ENCODE measurements at regions not wholly inside any gene's neighbourhood (a gene's known extent, or its start where the extent isn't known, plus 50 kb on each side); places are given as distances from the start of the nearest gene placed in this dataset.

GRCh38 chr14:22334275-22334577 lies 254.8 kb downstream of the DAD1 start:
- TF ChIP-seq, protein P1, sequence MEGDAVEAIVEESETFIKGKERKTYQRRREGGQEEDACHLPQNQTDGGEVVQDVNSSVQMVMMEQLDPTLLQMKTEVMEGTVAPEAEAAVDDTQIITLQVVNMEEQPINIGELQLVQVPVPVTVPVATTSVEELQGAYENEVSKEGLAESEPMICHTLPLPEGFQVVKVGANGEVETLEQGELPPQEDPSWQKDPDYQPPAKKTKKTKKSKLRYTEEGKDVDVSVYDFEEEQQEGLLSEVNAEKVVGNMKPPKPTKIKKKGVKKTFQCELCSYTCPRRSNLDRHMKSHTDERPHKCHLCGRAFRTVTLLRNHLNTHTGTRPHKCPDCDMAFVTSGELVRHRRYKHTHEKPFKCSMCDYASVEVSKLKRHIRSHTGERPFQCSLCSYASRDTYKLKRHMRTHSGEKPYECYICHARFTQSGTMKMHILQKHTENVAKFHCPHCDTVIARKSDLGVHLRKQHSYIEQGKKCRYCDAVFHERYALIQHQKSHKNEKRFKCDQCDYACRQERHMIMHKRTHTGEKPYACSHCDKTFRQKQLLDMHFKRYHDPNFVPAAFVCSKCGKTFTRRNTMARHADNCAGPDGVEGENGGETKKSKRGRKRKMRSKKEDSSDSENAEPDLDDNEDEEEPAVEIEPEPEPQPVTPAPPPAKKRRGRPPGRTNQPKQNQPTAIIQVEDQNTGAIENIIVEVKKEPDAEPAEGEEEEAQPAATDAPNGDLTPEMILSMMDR (IDR thresholded peaks at IDR 0.05) = no peak
- TF ChIP-seq POLR2AphosphoS5 (IDR thresholded peaks at IDR 0.05) (no peak), POLR2A (IDR thresholded peaks at IDR 0.05) (no peak), EP300 (IDR thresholded peaks at IDR 0.05; ENCODE audit: low read depth) (no peak)
